K562 (cell line): ENCODE measurements at regions not wholly inside any gene's neighbourhood (a gene's known extent, or its start where the extent isn't known, plus 50 kb on each side); places are given as distances from the start of the nearest gene placed in this dataset.

ENCODE experiments used
- CTCF ChIP-seq, 3 experiments: IDR thresholded peaks in 2 of 3; conservative IDR thresholded peaks in 1 of 3; 2 replicates each; pipeline ENCODE4 v1.5.1; 2011 to 2012; ENCODE audit warnings: low read length in 3 of 3, mild to moderate bottlenecking in 3 of 3, control low read depth in 2 of 3, improper control_type of control experiment in 1 of 3, inconsistent platforms in 1 of 3, low read depth in 1 of 3, mixed read lengths in 1 of 3, moderate library complexity in 1 of 3; ENCODE audit not compliant: insufficient read depth in 2 of 3
- HBP1 ChIP-seq: fragments of 450-650 bp; formaldehyde crosslinking; IDR thresholded peaks from 2 replicates; pipeline ENCODE4 v1.4.0; 2022; ENCODE audit warnings: missing genetic modification characterization
- HDAC2 ChIP-seq: fragments of 450-650 bp; IDR thresholded peaks from 2 replicates; pipeline ENCODE4 v1.6.1; 2016; ENCODE audit warnings: mild to moderate bottlenecking
- HMGN3 ChIP-seq: IDR thresholded peaks from 2 replicates; pipeline ENCODE4 v1.6.1; 2011; ENCODE audit warnings: borderline replicate concordance, low read depth, mild to moderate bottlenecking, mixed read lengths, low read length; ENCODE audit not compliant: insufficient read length; ENCODE audit errors: extremely low read depth
- PHB2 ChIP-seq: fragments of 450-650 bp; IDR thresholded peaks from 2 replicates; pipeline ENCODE4 v1.6.1; 2017; ENCODE audit warnings: low read depth
- PML ChIP-seq: IDR thresholded peaks from 2 replicates; pipeline ENCODE4 v1.6.1; 2012; ENCODE audit warnings: low read length, inconsistent platforms
- ZNF184 ChIP-seq: sonication (generic); formaldehyde crosslinking; IDR thresholded peaks from 2 replicates; pipeline ENCODE4 v1.5.0; 2020; ENCODE audit warnings: missing genetic modification reagents

GRCh38 chr18:10361660-10362059, 92.8 kb upstream of the APCDD1 start:
- TF ChIP-seq HBP1 (no peak), HDAC2 (no peak), PML (no peak), CTCF (IDR thresholded peaks at IDR 0.05 in 2 of 3, conservative IDR thresholded peaks at IDR 0.05 in 1 of 3; ENCODE audit: insufficient read depth in 2 of 3, low read depth in 1 of 3, low read length in 3 of 3) (no peak), ZNF184 (CRISPR knock-in tag) (no peak), PHB2 (no peak), HMGN3 (no peak)
